Parathyroid adenoma (tissue), 2 donors: ENCODE measurements at regions not wholly inside any gene's neighbourhood (a gene's known extent, or its start where the extent isn't known, plus 50 kb on each side); places are given as distances from the start of the nearest gene placed in this dataset.

Experiments used
- H2AFZ ChIP-seq: fragments of 300-600 bp; sonication (generic); one replicate; pipeline ENCODE4 v1.7.0; 2017; ENCODE audit warnings: antibody characterized with exemption, mild to moderate bottlenecking
- H3K27ac ChIP-seq: fragments of 300-600 bp; sonication (generic); one replicate; pipeline ENCODE4 v1.7.0; 2017
- H3K27me3 ChIP-seq: fragments of 300-600 bp; sonication (generic); one replicate; pipeline ENCODE4 v1.7.0; 2017; ENCODE audit warnings: low read length; ENCODE audit not compliant: control insufficient read depth, insufficient read depth
- H3K36me3 ChIP-seq: fragments of 300-600 bp; sonication (generic); one replicate; pipeline ENCODE4 v1.7.0; 2017; ENCODE audit warnings: low read length; ENCODE audit not compliant: control insufficient read depth, insufficient read depth
- H3K4me1 ChIP-seq: fragments of 300-600 bp; sonication (generic); one replicate; pipeline ENCODE4 v1.7.0; 2017; ENCODE audit warnings: control low read depth
- H3K4me2 ChIP-seq: fragments of 300-600 bp; sonication (generic); one replicate; pipeline ENCODE4 v1.7.0; 2017; ENCODE audit warnings: low read length
- H3K4me3 ChIP-seq: fragments of 300-600 bp; sonication (generic); one replicate; pipeline ENCODE4 v1.7.0; 2017; ENCODE audit warnings: low read depth, low read length
- H3K79me2 ChIP-seq: fragments of 300-600 bp; sonication (generic); one replicate; pipeline ENCODE4 v1.7.0; 2017; ENCODE audit warnings: control low read depth
- H3K9ac ChIP-seq: fragments of 300-600 bp; sonication (generic); one replicate; pipeline ENCODE4 v1.7.0; 2017; ENCODE audit warnings: mild to moderate bottlenecking
- H3K9me3 ChIP-seq: fragments of 300-600 bp; sonication (generic); one replicate; pipeline ENCODE4 v1.7.0; 2017; ENCODE audit warnings: low read length; ENCODE audit not compliant: control insufficient read depth
- TF ChIP-seq, protein P1 (sequence below): fragments of 300-600 bp; sonication (generic); IDR thresholded peaks from one replicate; pipeline ENCODE4 v1.7.0; 2017; ENCODE audit warnings: antibody characterized with exemption, mild to moderate bottlenecking
- donor health status: primary hyperparathyroidism.

DNA sequence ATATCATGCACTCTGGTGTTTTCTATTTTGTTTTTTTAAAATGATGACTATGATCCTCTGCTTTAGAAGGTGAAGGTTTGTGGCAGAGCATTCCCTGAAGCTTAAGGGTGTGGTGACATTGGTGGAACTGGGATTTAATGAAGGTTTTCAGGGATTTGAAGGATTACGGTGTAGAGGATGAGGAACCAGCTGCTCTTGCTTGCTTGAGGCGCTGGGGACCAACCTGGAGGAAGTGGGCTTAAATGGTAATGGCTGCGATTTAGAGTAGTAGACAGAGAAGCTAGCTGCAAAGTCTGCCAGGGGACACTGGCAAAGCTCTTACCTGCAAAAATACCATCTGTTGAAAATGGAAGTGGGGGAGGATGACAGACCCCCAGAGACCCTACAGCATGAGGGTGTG lies 241.8 kb downstream of the CLIC5 start:
- Histone ChIP-seq H3K4me3 (no peak overlapping the region), H3K27me3 (no peaks in the 10 kb centered on the region), H3K4me2 (no peak overlapping the region), H3K36me3 (no peaks in the 10 kb centered on the region), H3K9ac (no peak overlapping the region), H2AFZ (no peak overlapping the region), H3K27ac (no peak overlapping the region), H3K4me1 (no peaks in the 10 kb centered on the region), H3K79me2 (no peaks in the 10 kb centered on the region), H3K9me3 (no peaks in the 10 kb centered on the region)
- TF ChIP-seq, protein P1, sequence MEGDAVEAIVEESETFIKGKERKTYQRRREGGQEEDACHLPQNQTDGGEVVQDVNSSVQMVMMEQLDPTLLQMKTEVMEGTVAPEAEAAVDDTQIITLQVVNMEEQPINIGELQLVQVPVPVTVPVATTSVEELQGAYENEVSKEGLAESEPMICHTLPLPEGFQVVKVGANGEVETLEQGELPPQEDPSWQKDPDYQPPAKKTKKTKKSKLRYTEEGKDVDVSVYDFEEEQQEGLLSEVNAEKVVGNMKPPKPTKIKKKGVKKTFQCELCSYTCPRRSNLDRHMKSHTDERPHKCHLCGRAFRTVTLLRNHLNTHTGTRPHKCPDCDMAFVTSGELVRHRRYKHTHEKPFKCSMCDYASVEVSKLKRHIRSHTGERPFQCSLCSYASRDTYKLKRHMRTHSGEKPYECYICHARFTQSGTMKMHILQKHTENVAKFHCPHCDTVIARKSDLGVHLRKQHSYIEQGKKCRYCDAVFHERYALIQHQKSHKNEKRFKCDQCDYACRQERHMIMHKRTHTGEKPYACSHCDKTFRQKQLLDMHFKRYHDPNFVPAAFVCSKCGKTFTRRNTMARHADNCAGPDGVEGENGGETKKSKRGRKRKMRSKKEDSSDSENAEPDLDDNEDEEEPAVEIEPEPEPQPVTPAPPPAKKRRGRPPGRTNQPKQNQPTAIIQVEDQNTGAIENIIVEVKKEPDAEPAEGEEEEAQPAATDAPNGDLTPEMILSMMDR, result no peak

DNA sequence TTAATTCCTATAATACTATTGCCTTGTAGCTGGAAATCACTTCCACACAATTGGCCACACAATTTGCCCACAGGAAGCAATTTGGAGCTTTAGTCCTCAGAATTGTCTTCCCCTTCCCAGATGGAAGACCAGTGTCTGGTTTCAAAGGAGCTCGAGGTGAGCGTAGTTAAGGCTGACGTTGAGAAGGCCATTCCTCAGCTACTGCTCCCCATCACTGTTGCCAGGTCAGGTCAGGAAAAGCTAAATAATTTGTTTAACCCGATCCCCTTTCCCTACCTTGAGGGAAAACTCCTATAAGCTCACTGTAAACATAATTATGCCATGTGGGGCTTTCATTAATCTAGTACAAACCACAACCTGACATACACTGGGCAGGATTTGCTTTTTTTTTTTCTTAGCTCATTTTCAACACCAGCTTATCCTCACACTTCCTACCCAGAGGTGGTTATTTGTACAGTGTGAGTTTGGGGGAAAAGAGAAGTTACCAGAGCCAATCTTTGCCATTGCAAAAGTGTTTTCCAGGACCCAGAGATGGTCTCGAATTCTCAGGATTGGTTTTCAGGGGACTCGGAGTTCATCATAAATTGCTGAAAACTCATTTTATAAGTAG lies 242.7 kb downstream of the CLIC5 start:
- Histone ChIP-seq H3K4me2 (no peak overlapping the region), H3K79me2 (no peaks in the 10 kb centered on the region), H3K27me3 (no peaks in the 10 kb centered on the region), H3K36me3 (no peaks in the 10 kb centered on the region), H3K9ac (no peak overlapping the region), H3K4me3 (no peak overlapping the region), H2AFZ (no peak overlapping the region), H3K4me1 (no peaks in the 10 kb centered on the region), H3K27ac (no peak overlapping the region), H3K9me3 (no peaks in the 10 kb centered on the region)
- TF ChIP-seq, protein P1, result no peak

DNA sequence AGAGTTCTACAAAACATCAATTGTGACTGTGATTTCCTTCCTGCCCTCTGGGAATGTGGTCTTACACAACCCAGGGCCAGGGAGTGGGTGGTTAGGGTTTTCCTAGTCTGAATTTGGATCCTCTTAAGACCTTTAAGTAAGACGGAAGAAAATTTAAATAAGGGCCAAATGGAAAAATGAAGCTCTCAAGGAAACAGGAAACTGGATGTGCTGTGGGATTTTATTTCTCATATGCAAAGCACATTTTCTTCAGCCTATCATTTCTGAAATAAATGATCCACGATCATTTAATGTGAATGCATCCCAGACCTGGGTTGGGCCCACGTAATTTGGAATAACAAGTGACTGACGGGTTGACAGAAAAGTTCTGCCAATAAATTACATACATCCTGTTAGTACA lies 243.6 kb downstream of the CLIC5 start:
- Histone ChIP-seq H3K79me2 (no peaks in the 10 kb centered on the region), H3K36me3 (no peaks in the 10 kb centered on the region)

DNA sequence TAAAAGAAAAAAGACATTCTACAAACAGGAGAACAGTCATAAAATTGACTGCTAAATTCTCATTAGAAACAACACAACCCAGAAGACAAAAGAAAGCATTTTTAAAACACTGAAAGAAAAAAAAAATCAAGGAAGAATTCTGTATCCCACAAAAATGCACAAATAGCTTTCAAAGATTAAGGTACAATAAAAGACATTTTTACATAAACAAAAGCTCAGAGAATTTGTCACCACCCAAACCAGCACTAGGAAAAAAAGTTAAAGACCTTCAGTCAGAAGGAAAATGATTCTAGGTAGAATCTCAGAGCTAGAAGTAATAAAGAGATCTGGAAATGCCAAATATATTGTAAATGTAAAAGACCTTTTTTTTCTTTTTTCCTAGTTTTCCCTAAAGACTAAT lies 252.4 kb downstream of the CLIC5 start:
- TF ChIP-seq, protein P1, result no peak
- Histone ChIP-seq H3K4me1 (no peaks in the 10 kb centered on the region), H3K27me3 (no peaks in the 10 kb centered on the region), H3K9me3 (no peaks in the 10 kb centered on the region), H3K9ac (no peak overlapping the region), H3K4me3 (no peak overlapping the region), H3K36me3 (no peaks in the 10 kb centered on the region), H3K4me2 (no peak overlapping the region), H2AFZ (no peak overlapping the region), H3K27ac (no peak overlapping the region), H3K79me2 (no peaks in the 10 kb centered on the region)

More for the DNA sequence above, 243.6 kb downstream of the CLIC5 start:
- TF ChIP-seq, protein P1, result no peak
- no peak overlapping the region for H3K4me3 ChIP-seq
- H3K27ac ChIP-seq, result no peak overlapping the region
- no peak overlapping the region for H2AFZ ChIP-seq
- H3K9ac ChIP-seq, result no peak overlapping the region
- no peaks in the 10 kb centered on the region for H3K27me3 ChIP-seq
- no peak overlapping the region for H3K4me2 ChIP-seq
- H3K9me3 ChIP-seq, result no peaks in the 10 kb centered on the region
- no peaks in the 10 kb centered on the region for H3K4me1 ChIP-seq

DNA sequence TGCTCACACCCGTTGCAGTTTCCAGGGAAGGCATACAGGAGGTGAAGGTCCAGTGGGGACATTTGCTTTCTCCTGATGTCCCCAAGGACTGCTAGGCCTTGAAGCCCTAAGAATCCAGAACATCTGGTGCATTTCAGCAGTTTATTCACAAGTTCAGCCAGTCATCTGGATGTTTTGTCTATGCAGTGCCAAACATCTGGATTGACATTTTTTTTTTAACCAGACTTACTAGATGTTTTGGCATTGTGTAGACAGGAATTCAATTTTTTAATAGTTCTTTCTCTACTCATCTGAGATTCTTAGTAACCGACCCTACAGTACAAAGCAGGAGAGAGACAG lies 256.2 kb downstream of the CLIC5 start:
- no peaks in the 10 kb centered on the region for H3K79me2 ChIP-seq
- no peaks in the 10 kb centered on the region for H3K4me1 ChIP-seq
- H3K27ac ChIP-seq, result no peak overlapping the region
- H3K9ac ChIP-seq, result no peak overlapping the region
- H2AFZ ChIP-seq, result no peak overlapping the region
- TF ChIP-seq, protein P1, result no peak
- H3K9me3 ChIP-seq, result no peaks in the 10 kb centered on the region
- H3K4me2 ChIP-seq, result no peak overlapping the region
- no peak overlapping the region for H3K4me3 ChIP-seq
- no peaks in the 10 kb centered on the region for H3K36me3 ChIP-seq
- H3K27me3 ChIP-seq, result no peaks in the 10 kb centered on the region
